T47D (cell line): ENCODE measurements at regions not wholly inside any gene's neighbourhood (a gene's known extent, or its start where the extent isn't known, plus 50 kb on each side); places are given as distances from the start of the nearest gene placed in this dataset.
A peak's percentile ranks its signal among the peaks of the same experiment; 100 is the strongest.
"Not testable (repeated sequence)": the region's sequence is repeated elsewhere in the genome, so short reads cannot be mapped to it uniquely, and the experiment has no call there.

Experiments
- DNase-seq, 2 experiments: peaks; one replicate each; pipeline versions ENCODE4 v3.0.0 to v3.0.0-alpha.2; 2011 to 2012; ENCODE audit warnings: low read depth in 1 of 2, low spot score in 1 of 2
- JUND ChIP-seq: IDR thresholded peaks from 2 replicates; pipeline ENCODE4 v1.6.1; 2012; ENCODE audit warnings: low read depth
- in situ Hi-C: cut with HindIII; loops from 2 replicates; pipeline ENCODE4 v1.10.0; 2016; ENCODE audit warnings: low sequenced_read_pairs, low pct_unique_long_range_greater_than_20kb

GRCh38 chr20:28562510-28562898 lies 2695.0 kb upstream of the DEFB115 start:
- in situ Hi-C loops: no loop called here
- no peak for TF ChIP-seq JUND
- DNase-seq: no peak

GRCh38 chr20:28562899-28563521 lies 2694.5 kb upstream of the DEFB115 start:
- DNase-seq, in situ Hi-C loops: not testable (repeated sequence)

- in situ Hi-C loops, DNase-seq: not testable (repeated sequence)
Measured at GRCh38 chr20:28564024-28564423, 2693.4 kb upstream of the DEFB115 start.

GRCh38 chr20:28564688-28565463 lies 2692.6 kb upstream of the DEFB115 start:
- in situ Hi-C loops: not testable (repeated sequence)

GRCh38 chr20:28575991-28576390 lies 2681.5 kb upstream of the DEFB115 start:
- in situ Hi-C loops: not testable (repeated sequence)

More at GRCh38 chr20:28564688-28565463, 2692.6 kb upstream of the DEFB115 start:
- not testable (repeated sequence) for DNase-seq

GRCh38 chr20:28591680-28592079 lies 2665.8 kb upstream of the DEFB115 start:
- DNase-seq, in situ Hi-C loops: not testable (repeated sequence)

More at GRCh38 chr20:28575991-28576390, 2681.5 kb upstream of the DEFB115 start:
- peak in 1 of 2 experiments; percentile 50 for DNase-seq

- in situ Hi-C loops, DNase-seq: not testable (repeated sequence)
Measured at GRCh38 chr20:28593383-28593782, 2664.1 kb upstream of the DEFB115 start.

- in situ Hi-C loops, DNase-seq: not testable (repeated sequence)
Measured at GRCh38 chr20:28594476-28594875, 2663.0 kb upstream of the DEFB115 start.

GRCh38 chr20:28602006-28602402 lies 2655.5 kb upstream of the DEFB115 start:
- DNase-seq, in situ Hi-C loops: not testable (repeated sequence)

GRCh38 chr20:28602403-28603217 lies 2654.9 kb upstream of the DEFB115 start:
- peak; percentile 65 to 95 for DNase-seq
- in situ Hi-C loops: not testable (repeated sequence)

- in situ Hi-C loops, DNase-seq: not testable (repeated sequence)
Measured at GRCh38 chr20:28603218-28603577, 2654.3 kb upstream of the DEFB115 start.

GRCh38 chr20:28616354-28616753 lies 2641.1 kb upstream of the DEFB115 start:
- no peak for TF ChIP-seq JUND
- DNase-seq: no peak
- in situ Hi-C loops: no loop called here

- in situ Hi-C loops, DNase-seq: not testable (repeated sequence)
Measured at GRCh38 chr20:28619956-28620651, 2637.4 kb upstream of the DEFB115 start.

- in situ Hi-C loops: not testable (repeated sequence)
- DNase-seq: peak in 1 of 2 experiments; percentile 19
Measured at GRCh38 chr20:28625112-28625511, 2632.4 kb upstream of the DEFB115 start.

GRCh38 chr20:28640831-28641230 lies 2616.6 kb upstream of the DEFB115 start:
- in situ Hi-C loops, DNase-seq: not testable (repeated sequence)
